CD14-positive monocyte (primary cell): ENCODE measurements at regions not wholly inside any gene's neighbourhood (a gene's known extent, or its start where the extent isn't known, plus 50 kb on each side); places are given as distances from the start of the nearest gene placed in this dataset.

ENCODE experiments used
- DNase-seq, 3 donors: peaks; one replicate each; pipeline ENCODE4 v3.0.0-alpha.2; 2011 to 2022
- H2AFZ ChIP-seq: 2 replicates; pipeline ENCODE4 v1.6.0; 2012; ENCODE audit warnings: mild to moderate bottlenecking, low read depth, low read length, inconsistent platforms; ENCODE audit not compliant: insufficient read depth, poor library complexity, severe bottlenecking
- H3K27ac ChIP-seq, 2 donors: 1 replicate in 1 of 2; 2 replicates in 1 of 2; pipeline ENCODE4 v1.5.1; 2012 to 2013; ENCODE audit warnings: low read length in 2 of 2, control low read depth in 1 of 2, inconsistent platforms in 1 of 2, low read depth in 1 of 2, mild to moderate bottlenecking in 1 of 2
- H3K27me3 ChIP-seq, 2 donors: one replicate each; pipeline versions ENCODE4 v1.6.0 to v1.6.1; 2011 to 2013; ENCODE audit warnings: low read length in 2 of 2; ENCODE audit not compliant: control insufficient read depth in 2 of 2, insufficient read depth in 2 of 2
- H3K36me3 ChIP-seq, 2 donors: replicated peaks in 1 of 2; 1 replicate in 1 of 2; 2 replicates in 1 of 2; pipeline versions ENCODE4 v1.5.1 to v1.6.1; 2012 to 2013; ENCODE audit warnings: low read length in 2 of 2, control low read depth in 1 of 2, inconsistent platforms in 1 of 2, mild to moderate bottlenecking in 1 of 2; ENCODE audit not compliant: insufficient read depth in 2 of 2, control insufficient read depth in 1 of 2
- H3K4me1 ChIP-seq, 2 donors: 1 replicate in 1 of 2; 2 replicates in 1 of 2; pipeline versions ENCODE4 v1.5.1 to v1.6.1; 2012 to 2013; ENCODE audit warnings: low read length in 2 of 2, control low read depth in 1 of 2, inconsistent platforms in 1 of 2, mild to moderate bottlenecking in 1 of 2, moderate library complexity in 1 of 2; ENCODE audit not compliant: insufficient read depth in 2 of 2, control insufficient read depth in 1 of 2
- H3K4me2 ChIP-seq: replicated peaks from 2 replicates; pipeline ENCODE3; 2012; ENCODE audit warnings: low read length, moderate library complexity, mild to moderate bottlenecking; ENCODE audit not compliant: poor library complexity, severe bottlenecking; ENCODE audit errors: extremely low read depth
- H3K4me3 ChIP-seq, 3 experiments: fragments of 200-600 bp in 1 of 3; sonication (generic) in 1 of 3; replicated peaks in 1 of 3; 1 replicate in 2 of 3; 2 replicates in 1 of 3; pipeline ENCODE4 v1.5.1; 2011 to 2013; ENCODE audit warnings: low read length in 3 of 3, mild to moderate bottlenecking in 3 of 3, control low read depth in 2 of 3, low read depth in 2 of 3, inconsistent platforms in 1 of 3, moderate library complexity in 1 of 3
- H3K79me2 ChIP-seq: 2 replicates; pipeline ENCODE4 v1.6.0; 2012; ENCODE audit warnings: mild to moderate bottlenecking, control low read depth, inconsistent platforms, low read length, moderate library complexity; ENCODE audit not compliant: insufficient read depth
- H3K9ac ChIP-seq: 2 replicates; pipeline ENCODE4 v1.6.0; 2017; ENCODE audit warnings: low read length, mild to moderate bottlenecking; ENCODE audit not compliant: insufficient read depth, poor library complexity, severe bottlenecking
- H3K9me3 ChIP-seq, 2 donors: replicated peaks in 1 of 2; 1 replicate in 1 of 2; 2 replicates in 1 of 2; pipeline versions ENCODE4 v1.5.1 to v1.6.1; 2012 to 2013; ENCODE audit warnings: low read length in 2 of 2, control low read depth in 1 of 2; ENCODE audit not compliant: control insufficient read depth in 1 of 2, insufficient read depth in 1 of 2
- H4K20me1 ChIP-seq: 2 replicates; pipeline ENCODE4 v1.6.0; 2012; ENCODE audit warnings: mild to moderate bottlenecking, low read length, control low read depth, moderate library complexity; ENCODE audit not compliant: insufficient read depth
- H3K27ac Mint-ChIP-seq, 7 donors: one replicate each; pipeline ENCODE4 v1.8.0; 2020; ENCODE audit warnings: mild to moderate bottlenecking in 7 of 7, mixed read lengths in 7 of 7, moderate library complexity in 6 of 7, inconsistent platforms in 2 of 7
- H3K27me3 Mint-ChIP-seq, 3 donors: one replicate each; pipeline ENCODE4 v1.8.0; 2021 to 2022; ENCODE audit warnings: low read depth in 3 of 3, mild to moderate bottlenecking in 3 of 3, mixed read lengths in 3 of 3, moderate library complexity in 3 of 3, inconsistent platforms in 1 of 3
- H3K36me3 Mint-ChIP-seq, 2 donors: one replicate each; pipeline ENCODE4 v1.8.0; 2020; ENCODE audit warnings: mixed read lengths in 2 of 2, inconsistent platforms in 1 of 2, mild to moderate bottlenecking in 1 of 2
- H3K4me1 Mint-ChIP-seq: one replicate; pipeline ENCODE4 v1.8.0; 2020; ENCODE audit warnings: mild to moderate bottlenecking, mixed read lengths
- H3K4me3 Mint-ChIP-seq, 2 donors: one replicate each; pipeline ENCODE4 v1.8.0; 2020; ENCODE audit warnings: mild to moderate bottlenecking in 2 of 2, mixed read lengths in 2 of 2, moderate library complexity in 1 of 2
- H3K9me3 Mint-ChIP-seq, 7 donors: one replicate each; pipeline ENCODE4 v1.8.0; 2020 to 2022; ENCODE audit warnings: mixed read lengths in 7 of 7, mild to moderate bottlenecking in 6 of 7, moderate library complexity in 6 of 7, inconsistent platforms in 2 of 7
- WGBS: methylation state at CpG from one replicate; pipeline ENCODE4 v1.1.5; 2013; ENCODE audit warnings: missing lambda C conversion rate; ENCODE audit not compliant: insufficient coverage; 5-methylcytosine and 5-hydroxymethylcytosine counted together
- intact Hi-C, 2 donors: fragments of 100-400 bp; cut with micrococcal nuclease; formaldehyde crosslinking; loops; one replicate each; pipeline versions ENCODE4 v1.15.0 to v1.15.1; 2023
- TF ChIP-seq, protein P1 (sequence below): fragments of 200-600 bp; IDR thresholded peaks from one replicate; pipeline ENCODE4 v1.8.0; 2022; ENCODE audit warnings: antibody characterized with exemption, mild to moderate bottlenecking

DNA sequence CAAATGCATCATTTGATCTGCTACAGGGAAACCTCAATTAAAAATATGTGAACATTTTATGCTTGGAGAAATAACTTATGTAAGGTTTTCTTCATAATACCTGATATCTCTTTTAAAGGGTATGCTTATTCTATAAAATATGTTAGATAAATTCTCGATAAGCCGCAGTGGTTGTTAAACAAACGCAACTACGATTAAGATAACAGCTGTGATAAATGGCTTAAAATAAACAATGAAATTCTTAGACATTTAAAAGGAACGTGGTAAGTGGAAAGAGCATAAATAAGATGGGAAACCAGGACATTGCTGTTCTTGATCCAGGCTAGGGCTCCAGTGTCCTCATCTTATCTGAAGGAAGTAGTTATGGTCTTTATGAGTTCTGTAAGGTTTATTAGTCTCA, 415.9 kb downstream of the CD83 start:
- no peaks in the 10 kb centered on the region for H3K4me1 ChIP-seq
- H3K36me3 ChIP-seq: no peaks in the 10 kb centered on the region
- TF ChIP-seq, protein P1, sequence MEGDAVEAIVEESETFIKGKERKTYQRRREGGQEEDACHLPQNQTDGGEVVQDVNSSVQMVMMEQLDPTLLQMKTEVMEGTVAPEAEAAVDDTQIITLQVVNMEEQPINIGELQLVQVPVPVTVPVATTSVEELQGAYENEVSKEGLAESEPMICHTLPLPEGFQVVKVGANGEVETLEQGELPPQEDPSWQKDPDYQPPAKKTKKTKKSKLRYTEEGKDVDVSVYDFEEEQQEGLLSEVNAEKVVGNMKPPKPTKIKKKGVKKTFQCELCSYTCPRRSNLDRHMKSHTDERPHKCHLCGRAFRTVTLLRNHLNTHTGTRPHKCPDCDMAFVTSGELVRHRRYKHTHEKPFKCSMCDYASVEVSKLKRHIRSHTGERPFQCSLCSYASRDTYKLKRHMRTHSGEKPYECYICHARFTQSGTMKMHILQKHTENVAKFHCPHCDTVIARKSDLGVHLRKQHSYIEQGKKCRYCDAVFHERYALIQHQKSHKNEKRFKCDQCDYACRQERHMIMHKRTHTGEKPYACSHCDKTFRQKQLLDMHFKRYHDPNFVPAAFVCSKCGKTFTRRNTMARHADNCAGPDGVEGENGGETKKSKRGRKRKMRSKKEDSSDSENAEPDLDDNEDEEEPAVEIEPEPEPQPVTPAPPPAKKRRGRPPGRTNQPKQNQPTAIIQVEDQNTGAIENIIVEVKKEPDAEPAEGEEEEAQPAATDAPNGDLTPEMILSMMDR: no peak
- Mint-ChIP-seq H3K36me3 (no peaks in the 10 kb centered on the region), H3K27ac (no peak overlapping the region), H3K27me3 (no peaks in the 10 kb centered on the region), H3K4me3 (no peak overlapping the region), H3K4me1 (no peaks in the 10 kb centered on the region), H3K9me3 (peaks cover 0 to 8% (median 0%) of the 10 kb centered on the region in 7 donors)
- H4K20me1 ChIP-seq: no peaks in the 10 kb centered on the region
- no peak overlapping the region for H3K9ac ChIP-seq
- no peak for DNase-seq
- H2AFZ ChIP-seq: no peak overlapping the region
- no peak overlapping the region for H3K4me2 ChIP-seq
- WGBS: 67% methylated on average over 1 of the region's 5 CpGs
- H3K79me2 ChIP-seq: no peaks in the 10 kb centered on the region
- no peak overlapping the region for H3K27ac ChIP-seq
- H3K27me3 ChIP-seq: no peaks in the 10 kb centered on the region
- no peak overlapping the region for H3K4me3 ChIP-seq
- intact Hi-C loops: no loop called here
- no peaks in the 10 kb centered on the region for H3K9me3 ChIP-seq

DNA sequence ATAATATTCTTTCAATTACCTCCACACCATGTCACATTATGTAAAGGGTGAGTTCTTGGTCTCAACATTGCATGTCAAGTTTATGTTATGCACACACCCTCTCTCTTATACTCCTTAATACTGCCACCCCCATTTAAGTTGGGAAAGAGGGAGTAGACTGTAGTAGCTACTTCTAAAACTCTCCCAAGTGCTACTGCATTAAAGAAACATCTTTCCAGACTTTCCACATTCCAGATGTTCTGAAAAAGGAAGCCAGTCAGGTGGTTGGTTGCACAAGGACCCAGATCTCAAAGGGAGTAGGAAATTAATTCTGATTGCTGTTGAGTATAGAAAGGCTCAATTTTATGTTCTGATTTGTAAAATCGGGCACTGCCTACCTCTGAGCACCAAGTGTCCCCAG, 419.5 kb downstream of the CD83 start:
- TF ChIP-seq, protein P1: no peak
- WGBS: 100% methylated on average over 1 of the region's 1 CpG
- no peak overlapping the region for H2AFZ ChIP-seq
- intact Hi-C loops: no loop called here
- H3K36me3 ChIP-seq: no peaks in the 10 kb centered on the region
- Mint-ChIP-seq H3K4me3 (no peak overlapping the region), H3K4me1 (no peaks in the 10 kb centered on the region), H3K9me3 (peaks cover 0 to 3% (median 0%) of the 10 kb centered on the region in 7 donors), H3K27me3 (no peaks in the 10 kb centered on the region), H3K36me3 (no peaks in the 10 kb centered on the region), H3K27ac (no peak overlapping the region)
- H3K79me2 ChIP-seq: no peaks in the 10 kb centered on the region
- H3K9ac ChIP-seq: no peak overlapping the region
- no peak overlapping the region for H3K4me3 ChIP-seq
- H3K9me3 ChIP-seq: no peaks in the 10 kb centered on the region
- no peaks in the 10 kb centered on the region for H3K4me1 ChIP-seq
- no peak for DNase-seq
- no peaks in the 10 kb centered on the region for H3K27me3 ChIP-seq
- no peaks in the 10 kb centered on the region for H4K20me1 ChIP-seq
- H3K4me2 ChIP-seq: no peak overlapping the region
- no peak overlapping the region for H3K27ac ChIP-seq
